Brain microvascular endothelial cell (primary cell): ENCODE measurements at regions not wholly inside any gene's neighbourhood (a gene's known extent, or its start where the extent isn't known, plus 50 kb on each side); places are given as distances from the start of the nearest gene placed in this dataset.

ENCODE experiments used
- DNase-seq: peaks from one replicate; pipeline ENCODE4 v3.0.0-alpha.2; 2020
- H3K27ac ChIP-seq: fragments of 250-450 bp; sonication (Bioruptor Pico); 2 replicates; pipeline ENCODE4 v1.5.1; 2020; ENCODE audit warnings: mild to moderate bottlenecking, moderate library complexity
- H3K27me3 ChIP-seq: fragments of 250-450 bp; sonication (Bioruptor Pico); replicated peaks from 2 replicates; pipeline ENCODE4 v1.5.1; 2020; ENCODE audit warnings: mild to moderate bottlenecking
- H3K36me3 ChIP-seq: fragments of 250-450 bp; sonication (Bioruptor Pico); replicated peaks from 2 replicates; pipeline ENCODE4 v1.5.1; 2020; ENCODE audit warnings: mild to moderate bottlenecking
- H3K4me3 ChIP-seq: 2 replicates; pipeline ENCODE4 v1.5.1; 2011; ENCODE audit warnings: low read depth, mild to moderate bottlenecking, control low read depth, low read length, moderate library complexity
- in situ Hi-C: cut with HindIII; loops from 2 replicates; pipeline ENCODE4 v1.10.0; 2017; ENCODE audit warnings: low sequenced_read_pairs, low pct_ligation_motif_present
- TF ChIP-seq, protein P1 (sequence below): IDR thresholded peaks from 2 replicates; pipeline ENCODE4 v1.5.1; 2011; ENCODE audit warnings: low read depth, mild to moderate bottlenecking, moderate library complexity, low read length, control low read depth, inconsistent platforms; ENCODE audit errors: missing control alignments

DNA sequence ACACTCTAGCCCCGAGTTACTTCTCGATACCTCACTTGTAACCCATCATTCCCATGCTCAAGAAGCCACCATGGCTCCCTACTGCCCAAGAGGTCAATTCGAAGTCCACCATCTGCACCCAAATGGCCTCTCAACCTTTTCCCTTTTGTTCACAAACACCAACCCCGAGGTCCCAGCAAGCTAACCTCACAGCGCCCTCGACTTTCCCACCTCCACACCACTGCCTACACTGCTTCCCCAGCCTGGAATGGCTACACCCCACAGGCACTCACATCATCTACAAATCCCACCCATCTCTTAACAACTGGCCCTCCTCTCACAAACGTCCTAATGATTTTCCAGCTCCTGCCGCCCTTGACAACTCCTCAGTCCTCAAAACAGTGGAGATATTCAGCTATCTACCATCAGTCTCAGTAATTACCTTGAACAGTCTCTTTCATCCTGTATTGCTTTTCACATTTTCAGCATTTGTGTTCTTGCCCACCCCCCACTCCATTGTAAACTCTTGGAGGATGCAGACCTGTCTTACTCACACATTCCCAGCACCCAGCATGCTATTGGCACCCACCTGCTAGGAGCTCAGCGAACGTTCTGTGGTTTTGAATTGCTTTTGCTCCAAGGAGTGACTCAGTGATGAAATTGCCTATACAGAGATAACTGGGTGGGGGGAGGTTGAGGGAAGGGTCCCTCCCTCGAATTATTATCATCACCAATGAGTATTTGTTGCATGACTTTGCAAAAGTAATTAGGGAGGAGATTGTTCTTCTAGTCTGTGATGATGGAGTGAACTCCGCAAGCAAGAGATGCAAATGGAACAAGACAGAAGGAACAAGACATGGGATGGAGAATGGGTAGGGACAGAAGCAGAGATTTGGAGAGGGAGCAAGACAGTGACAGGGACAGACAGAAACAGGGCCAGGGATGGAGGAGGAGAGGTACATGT is 106.8 kb downstream of the CYP26B1 start:
- no peak overlapping the region for H3K4me3 ChIP-seq
- TF ChIP-seq, protein P1, sequence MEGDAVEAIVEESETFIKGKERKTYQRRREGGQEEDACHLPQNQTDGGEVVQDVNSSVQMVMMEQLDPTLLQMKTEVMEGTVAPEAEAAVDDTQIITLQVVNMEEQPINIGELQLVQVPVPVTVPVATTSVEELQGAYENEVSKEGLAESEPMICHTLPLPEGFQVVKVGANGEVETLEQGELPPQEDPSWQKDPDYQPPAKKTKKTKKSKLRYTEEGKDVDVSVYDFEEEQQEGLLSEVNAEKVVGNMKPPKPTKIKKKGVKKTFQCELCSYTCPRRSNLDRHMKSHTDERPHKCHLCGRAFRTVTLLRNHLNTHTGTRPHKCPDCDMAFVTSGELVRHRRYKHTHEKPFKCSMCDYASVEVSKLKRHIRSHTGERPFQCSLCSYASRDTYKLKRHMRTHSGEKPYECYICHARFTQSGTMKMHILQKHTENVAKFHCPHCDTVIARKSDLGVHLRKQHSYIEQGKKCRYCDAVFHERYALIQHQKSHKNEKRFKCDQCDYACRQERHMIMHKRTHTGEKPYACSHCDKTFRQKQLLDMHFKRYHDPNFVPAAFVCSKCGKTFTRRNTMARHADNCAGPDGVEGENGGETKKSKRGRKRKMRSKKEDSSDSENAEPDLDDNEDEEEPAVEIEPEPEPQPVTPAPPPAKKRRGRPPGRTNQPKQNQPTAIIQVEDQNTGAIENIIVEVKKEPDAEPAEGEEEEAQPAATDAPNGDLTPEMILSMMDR = no peak
- in situ Hi-C loops = no loop called here
- no peaks in the 10 kb centered on the region for H3K27me3 ChIP-seq
- peak; percentile 5 for DNase-seq
- no peaks in the 10 kb centered on the region for H3K36me3 ChIP-seq
- H3K27ac ChIP-seq = no peak overlapping the region

DNA sequence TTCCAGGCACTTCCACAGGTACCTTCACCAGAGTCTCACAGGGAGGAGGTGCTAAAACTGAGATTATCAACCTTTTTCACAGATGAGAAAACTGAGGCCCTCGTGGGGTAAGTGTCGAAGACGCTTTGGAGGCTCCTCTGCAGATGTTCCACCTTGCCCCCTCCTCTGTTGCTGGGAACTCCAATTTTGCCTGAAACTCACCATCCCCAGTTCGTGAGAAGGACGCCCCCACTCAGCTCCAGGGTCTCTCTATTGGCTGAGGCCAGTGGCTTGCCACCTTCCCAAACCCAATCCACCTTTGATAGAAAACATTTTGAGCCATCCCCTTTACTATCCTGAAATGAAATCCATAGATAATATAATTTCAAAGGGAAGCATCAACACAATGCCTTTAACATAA is 109.1 kb downstream of the CYP26B1 start:
- H3K27me3 ChIP-seq = no peaks in the 10 kb centered on the region
- H3K27ac ChIP-seq = no peak overlapping the region
- no peak for DNase-seq
- TF ChIP-seq, protein P1 = no peak
- H3K4me3 ChIP-seq = no peak overlapping the region
- no peaks in the 10 kb centered on the region for H3K36me3 ChIP-seq
- in situ Hi-C loops = no loop called here

DNA sequence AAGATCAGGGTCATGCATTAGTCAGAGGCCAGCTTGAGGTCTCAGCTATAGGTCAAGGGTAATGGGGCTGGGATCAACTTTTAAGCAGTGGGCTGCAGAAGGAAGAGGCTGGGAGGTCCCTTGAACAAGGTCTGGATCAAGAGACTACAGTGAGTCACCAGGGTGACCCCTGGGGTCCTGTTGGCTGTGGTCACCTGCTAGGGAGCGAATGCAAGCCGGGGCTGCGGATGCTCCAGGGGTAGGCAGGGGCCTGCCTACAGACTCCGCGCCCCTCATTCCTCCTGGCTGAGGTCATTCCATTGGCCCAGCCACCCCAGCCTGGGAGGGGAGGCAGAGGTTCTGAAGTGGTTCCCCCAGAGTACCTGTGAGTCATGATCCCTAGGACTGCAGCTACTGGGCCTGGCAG is 110.4 kb downstream of the CYP26B1 start:
- TF ChIP-seq, protein P1 = no peak
- in situ Hi-C loops = no loop called here
- no peaks in the 10 kb centered on the region for H3K36me3 ChIP-seq
- no peak for DNase-seq
- no peak overlapping the region for H3K27ac ChIP-seq
- no peaks in the 10 kb centered on the region for H3K27me3 ChIP-seq
- H3K4me3 ChIP-seq = no peak overlapping the region

GRCh38 chr2:72036595-72036994 is 111.1 kb downstream of the CYP26B1 start:
- Histone ChIP-seq H3K4me3 (no peak overlapping the region), H3K27ac (no peak overlapping the region), H3K36me3 (no peaks in the 10 kb centered on the region), H3K27me3 (no peaks in the 10 kb centered on the region)
- TF ChIP-seq, protein P1 = no peak
- DNase-seq = no peak
- in situ Hi-C loops = no loop called here

DNA sequence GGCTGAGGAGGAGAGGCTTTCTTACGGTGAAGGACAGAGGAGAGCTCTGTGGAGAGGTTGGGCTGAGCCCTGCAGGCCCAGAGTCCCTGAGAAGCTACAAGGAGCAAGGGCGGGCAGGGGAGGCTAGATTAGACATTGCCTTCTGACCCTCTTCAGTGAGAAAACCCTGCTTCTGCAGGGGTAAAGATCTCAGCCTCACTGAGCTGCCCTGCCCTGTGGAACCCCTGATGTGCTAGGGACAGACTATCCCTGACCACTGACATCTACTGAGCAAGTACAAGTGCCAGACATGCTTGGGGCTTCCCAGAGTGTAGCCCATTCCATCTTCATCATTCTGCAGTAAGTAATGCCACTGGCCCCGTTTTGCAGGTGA is 111.5 kb downstream of the CYP26B1 start:
- Histone ChIP-seq H3K27me3 (no peaks in the 10 kb centered on the region), H3K4me3 (no peak overlapping the region), H3K36me3 (no peaks in the 10 kb centered on the region), H3K27ac (no peak overlapping the region)
- in situ Hi-C loops = no loop called here
- TF ChIP-seq, protein P1 = no peak
- DNase-seq = no peak
